ENCODE measurements at regions not wholly inside any gene's neighbourhood (a gene's known extent, or its start where the extent isn't known, plus 50 kb on each side); places are given as distances from the start of the nearest gene placed in this dataset.
"Not testable (repeated sequence)": the region's sequence is repeated elsewhere in the genome, so short reads cannot be mapped to it uniquely, and the experiment has no call there.

DNA sequence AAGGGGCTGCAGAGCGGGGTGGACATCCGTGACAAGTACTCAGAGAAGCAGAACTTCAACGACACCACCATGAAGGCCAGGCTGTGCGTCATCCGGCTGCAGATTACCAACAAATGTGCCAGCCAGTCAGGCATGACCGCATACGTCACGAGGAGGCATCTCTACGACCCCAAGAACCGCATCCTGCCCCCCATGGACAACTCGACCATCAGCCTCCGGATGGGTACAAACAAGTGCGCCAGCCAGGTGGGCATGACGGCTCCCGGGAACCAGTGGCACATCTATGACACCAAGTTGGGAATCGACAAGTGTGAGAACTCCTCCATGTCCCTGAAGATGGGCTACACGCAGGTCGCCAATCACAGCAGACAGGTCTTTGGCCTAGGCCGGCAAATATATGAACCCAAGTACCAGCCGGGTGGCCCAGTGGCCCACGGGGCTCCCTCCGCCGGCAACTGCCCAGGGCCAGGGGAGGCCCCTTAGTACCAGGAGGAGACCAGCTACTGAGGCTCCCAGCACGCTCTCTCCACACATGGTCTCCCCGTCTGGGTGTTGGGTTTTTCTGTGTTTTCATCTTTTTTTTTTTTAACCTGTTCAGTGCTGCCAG lies 133.4 kb upstream of the TEKT4 start:
- DNase-seq = not testable (repeated sequence)

DNA sequence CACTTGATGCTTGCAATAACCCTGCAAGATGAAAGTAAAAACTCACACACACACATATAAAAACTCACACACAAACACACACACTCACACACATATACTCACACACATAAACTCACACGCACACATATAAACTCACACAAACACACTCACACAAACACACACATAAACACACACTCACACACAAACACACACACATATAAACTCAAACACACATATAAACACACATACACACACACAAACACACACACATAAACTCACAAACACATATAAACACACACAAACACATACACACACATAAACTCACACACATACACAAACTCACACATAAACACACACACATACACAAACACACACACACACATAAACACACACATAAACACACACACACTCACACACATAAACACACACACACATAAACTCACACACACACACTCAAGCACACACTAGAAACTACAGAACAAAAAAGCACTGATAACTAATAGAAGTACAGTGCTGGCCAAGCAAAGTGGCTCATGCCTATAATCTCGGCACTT lies 117.7 kb upstream of the TEKT4 start:
- no peak for DNase-seq

DNA sequence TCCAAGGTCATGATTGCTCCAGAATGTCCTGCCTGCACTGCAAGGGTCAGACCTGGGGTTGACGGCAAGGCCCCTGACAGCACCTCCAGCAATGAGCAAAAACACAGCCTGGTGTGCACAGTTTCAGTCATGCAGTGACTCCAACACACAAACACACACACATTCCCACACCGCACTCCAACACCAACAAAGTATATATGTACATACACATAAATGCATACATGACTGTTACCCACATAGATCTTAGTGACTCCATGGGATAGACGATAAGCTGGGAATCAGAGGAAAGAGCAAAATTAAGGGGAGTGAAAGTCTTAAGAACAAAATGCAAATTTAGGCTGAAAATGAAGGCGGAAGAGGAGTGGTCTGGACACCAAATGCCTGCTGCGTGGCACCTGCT lies 112.7 kb upstream of the TEKT4 start:
- DNase-seq = no peak

DNA sequence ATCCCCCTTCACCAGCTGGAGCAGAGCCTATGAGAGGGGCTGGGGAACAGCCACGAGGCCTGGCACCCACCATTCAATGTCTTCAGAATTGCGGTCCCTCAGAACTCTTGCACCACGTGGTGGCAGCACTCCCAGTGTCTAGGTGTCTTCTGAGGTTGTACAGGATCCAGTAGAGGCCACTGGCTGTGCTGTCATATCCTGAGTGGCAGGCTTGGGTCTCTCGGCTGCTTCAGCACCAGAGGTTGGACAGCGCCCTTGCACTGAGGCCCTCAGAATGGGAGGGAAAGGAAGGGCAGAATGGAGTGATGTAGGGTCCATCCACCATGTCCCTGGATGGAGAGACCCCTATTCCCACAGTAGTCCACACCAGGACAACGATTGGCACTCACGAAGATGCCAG lies 112.0 kb upstream of the TEKT4 start:
- DNase-seq = no peak

DNA sequence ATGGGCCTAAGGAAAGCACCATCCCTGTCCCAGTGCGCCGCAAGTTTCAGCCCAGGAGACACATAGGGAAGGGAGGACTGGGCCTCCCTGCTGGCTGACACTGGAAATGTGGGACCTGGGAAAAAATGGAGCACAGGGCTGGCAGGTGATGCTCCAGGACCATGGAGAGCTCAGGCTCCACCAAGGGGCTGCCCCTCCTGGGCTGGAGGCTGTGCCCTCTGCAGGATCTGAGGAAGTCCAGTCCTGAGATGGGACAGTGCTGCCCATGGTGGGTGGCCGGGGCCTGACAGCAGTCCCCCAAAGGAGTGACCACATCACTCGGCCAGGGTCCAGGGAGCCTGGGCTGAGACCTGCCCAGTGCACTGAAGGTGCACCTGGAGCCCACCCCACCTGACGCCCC lies 108.6 kb upstream of the TEKT4 start:
- no peak for DNase-seq

DNA sequence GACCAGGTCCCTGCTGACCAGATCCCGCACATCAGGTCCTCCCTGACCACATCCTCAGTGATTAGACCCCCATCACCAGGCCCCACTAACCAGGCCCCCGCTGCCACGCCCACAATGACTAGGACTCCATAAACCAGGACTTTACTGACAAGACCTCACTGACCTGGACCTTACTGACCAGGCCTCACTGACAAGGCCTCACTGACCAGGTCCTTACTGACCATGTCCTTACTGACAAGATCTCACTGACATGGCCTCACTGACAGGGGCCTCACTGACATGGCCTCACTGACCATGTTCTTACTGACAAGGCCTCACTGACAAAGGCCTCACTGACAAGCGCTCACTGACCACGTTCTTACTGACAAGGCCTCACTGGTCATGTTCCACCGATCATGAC lies 107.9 kb upstream of the TEKT4 start:
- DNase-seq = no peak

DNA sequence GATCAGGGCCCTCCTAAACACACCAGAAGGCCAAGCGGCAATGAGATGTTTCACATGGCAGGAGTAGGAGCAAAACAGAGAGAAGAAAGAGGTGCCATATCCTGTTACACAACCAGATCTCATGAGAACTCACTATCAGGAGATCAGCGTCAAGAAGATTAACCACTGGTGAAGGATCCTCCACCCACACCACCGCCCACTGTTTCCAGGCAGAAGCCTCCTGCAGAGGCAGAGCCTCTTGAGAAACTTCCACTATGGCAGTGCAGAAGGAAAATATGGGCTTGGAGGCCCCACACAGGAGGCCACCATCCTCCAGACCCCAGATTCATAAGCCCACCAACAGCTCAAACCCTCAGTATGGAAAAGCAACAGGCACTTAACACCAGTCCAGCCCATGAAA lies 106.9 kb upstream of the TEKT4 start:
- not testable (repeated sequence) for DNase-seq

DNA sequence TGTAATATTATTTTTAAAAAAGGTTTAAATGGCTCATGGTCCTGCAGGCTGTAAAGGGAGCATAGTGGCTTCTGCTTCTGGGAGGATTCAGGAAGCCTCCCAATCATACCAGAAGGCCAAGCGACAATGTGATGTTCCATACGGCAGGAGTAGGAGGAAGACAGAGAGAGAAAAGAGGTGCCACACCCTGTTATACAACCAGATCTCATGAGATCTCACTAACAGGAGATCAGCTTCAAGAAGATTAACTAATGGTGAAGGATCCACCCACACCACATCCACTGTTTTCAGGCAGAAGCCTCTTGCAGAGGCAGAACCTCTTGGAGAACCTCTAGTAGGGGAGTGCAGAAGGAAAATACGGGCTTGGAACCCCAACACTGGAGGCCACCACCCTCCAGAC lies 103.9 kb upstream of the TEKT4 start:
- DNase-seq = no peak

DNA sequence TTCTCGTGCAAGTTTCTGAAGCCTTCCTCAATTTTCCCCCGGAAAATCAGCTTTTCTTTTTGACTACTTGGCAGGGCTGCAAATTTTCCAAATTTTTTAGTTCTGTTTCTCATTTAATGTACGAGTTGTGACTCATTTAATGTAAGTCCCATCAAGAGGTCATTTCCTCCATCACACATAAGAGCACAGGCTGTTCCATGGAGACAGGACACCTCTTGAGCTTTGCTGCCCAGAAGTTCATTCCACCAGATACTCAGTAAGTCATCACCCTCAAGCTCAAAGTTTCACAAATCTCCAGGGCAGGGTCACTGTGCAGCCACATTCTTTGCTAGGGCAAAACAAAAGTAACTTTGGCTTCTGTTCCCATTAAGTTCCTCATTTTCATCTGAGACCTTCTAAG lies 101.5 kb upstream of the TEKT4 start:
- no peak for DNase-seq

DNA sequence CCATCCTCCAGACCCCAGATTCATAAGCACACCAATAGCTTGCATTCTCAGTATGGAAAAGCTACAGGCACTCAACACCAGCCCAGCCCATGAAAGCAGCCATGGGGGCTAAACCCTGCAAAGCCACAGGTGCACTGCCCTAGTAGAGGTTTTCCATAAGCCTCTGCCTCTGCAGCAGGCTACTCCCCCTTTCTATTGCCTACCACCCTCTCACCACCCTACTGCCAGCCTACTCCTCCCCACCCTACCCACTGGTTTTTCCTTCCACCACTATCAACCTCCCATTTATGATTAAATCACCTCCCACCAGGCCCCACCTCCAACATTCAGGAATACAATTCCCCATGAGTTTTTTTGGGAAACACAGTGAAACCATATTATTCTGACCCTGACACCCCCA lies 96.4 kb upstream of the TEKT4 start:
- no peak for DNase-seq

DNA sequence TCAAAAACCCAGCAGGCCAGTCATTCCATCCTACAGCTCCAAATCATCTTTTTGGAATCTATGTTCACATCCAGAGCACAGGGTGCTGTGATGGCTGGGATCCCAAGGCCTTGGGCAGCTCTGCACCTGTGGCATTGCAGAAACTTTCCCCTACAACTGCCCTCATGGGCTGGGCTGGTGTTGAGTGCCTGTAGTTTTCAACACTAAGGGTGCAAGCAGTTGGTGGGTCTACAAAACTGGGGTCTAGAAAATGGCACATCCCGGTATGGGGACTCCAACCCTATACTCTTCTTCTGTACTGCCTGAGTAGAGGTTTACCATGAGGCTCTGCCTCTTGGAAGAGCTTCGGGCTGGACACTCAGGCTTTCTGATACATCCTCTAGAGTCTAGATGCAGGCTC lies 95.2 kb upstream of the TEKT4 start:
- no peak for DNase-seq

DNA sequence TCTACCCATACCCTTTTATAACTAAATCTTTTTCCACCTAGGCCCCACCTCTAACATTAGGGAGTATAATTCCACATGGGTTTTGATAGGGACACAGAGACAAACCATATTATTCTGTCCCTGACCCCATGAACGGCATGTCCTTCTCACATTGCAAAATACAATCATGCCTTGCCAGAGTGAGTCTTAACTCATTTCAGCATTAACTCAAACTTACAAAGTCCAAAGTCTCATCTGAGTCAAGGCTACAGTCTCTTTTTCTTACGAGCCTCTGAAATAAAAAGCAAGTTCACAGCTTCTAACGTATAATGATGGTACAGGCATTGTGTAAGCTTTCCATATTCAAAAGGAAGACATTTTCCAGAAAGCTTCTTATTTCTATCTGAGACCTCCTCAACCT lies 86.1 kb upstream of the TEKT4 start:
- not testable (repeated sequence) for DNase-seq

DNA sequence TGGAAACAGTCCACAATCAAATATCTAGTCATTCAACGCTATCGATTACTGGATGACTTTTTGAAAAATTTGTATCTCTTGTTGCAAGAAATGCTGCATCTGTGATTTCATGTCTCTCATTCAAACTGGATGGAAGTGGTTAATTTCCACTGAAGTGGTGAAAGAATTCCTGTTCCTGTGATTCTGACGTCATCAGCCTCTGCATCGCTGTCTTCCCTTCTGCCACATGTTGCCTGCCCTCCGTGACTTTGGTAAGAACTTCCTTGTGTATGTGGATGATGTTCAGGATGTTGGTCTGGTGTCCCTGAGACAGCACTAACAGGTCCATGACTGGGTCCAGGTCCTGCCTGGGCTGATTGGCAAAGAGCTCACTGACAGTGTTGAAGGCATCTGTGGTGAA lies 84.8 kb upstream of the TEKT4 start:
- not testable (repeated sequence) for DNase-seq

DNA sequence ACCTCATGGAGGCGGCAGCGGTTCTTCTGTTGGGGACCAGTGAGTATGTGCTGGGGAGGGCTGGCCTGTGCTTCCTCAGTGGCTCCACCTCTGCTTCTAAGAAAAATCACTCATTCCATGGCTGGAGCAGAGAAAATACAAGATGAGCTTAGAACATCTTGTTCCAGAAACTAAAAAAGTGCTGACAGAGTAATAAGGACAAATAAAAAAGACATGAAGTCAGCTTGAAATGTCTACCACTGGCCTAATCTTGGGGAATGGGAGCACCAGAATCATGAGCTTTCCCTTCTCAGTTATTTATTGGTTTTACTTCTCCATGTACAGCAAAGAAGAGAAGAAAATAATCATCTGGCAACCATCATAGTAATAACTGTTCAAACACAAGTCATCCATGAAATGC lies 81.1 kb upstream of the TEKT4 start:
- DNase-seq = not testable (repeated sequence)

DNA sequence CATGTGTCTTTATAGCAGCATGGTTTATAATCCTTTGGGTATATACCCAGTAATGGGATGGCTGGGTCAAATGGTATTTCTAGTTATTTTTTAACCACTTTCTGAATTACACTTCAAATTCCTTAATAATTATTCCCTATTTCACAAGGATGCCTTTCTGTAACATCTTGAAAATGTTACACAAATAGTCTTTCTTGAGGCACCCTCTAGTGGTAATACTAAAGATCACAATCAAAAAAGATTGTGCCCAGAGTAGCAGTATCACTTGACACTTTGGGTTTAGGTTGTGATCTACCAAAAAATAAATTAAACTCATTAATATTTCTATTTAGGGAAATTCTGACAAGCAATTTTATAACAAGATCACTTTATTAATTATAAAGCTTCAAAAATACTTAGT lies 74.0 kb upstream of the TEKT4 start:
- DNase-seq = peak; percentile 7
